GM12872 (cell line): ENCODE measurements at regions not wholly inside any gene's neighbourhood (a gene's known extent, or its start where the extent isn't known, plus 50 kb on each side); places are given as distances from the start of the nearest gene placed in this dataset.

Source experiments
- TF ChIP-seq, protein P1 (sequence below): IDR thresholded peaks from 3 replicates; pipeline ENCODE4 v1.5.1; 2011; ENCODE audit warnings: low read depth, mild to moderate bottlenecking, low read length, moderate library complexity; ENCODE audit not compliant: insufficient read depth

DNA sequence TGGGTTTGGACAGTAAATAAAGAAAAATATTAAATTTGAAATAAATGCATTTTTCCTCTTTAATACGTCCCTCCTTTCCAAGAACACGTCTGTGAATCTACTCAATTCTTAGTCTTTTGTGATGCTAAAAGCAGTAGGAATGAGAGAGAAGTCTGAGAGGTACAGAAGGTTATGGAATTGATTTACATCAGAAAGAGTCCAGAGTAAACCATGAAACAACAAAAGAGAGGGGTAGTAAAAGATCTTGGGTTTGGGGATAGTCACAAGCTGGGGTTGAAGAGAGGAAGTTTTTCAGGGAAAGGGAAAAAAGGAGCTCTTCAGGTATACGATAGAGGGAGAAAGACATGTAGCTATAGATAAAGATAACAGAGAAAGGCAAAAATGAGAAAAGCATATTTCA, 215.4 kb downstream of the RAB28 start:
- TF ChIP-seq, protein P1, sequence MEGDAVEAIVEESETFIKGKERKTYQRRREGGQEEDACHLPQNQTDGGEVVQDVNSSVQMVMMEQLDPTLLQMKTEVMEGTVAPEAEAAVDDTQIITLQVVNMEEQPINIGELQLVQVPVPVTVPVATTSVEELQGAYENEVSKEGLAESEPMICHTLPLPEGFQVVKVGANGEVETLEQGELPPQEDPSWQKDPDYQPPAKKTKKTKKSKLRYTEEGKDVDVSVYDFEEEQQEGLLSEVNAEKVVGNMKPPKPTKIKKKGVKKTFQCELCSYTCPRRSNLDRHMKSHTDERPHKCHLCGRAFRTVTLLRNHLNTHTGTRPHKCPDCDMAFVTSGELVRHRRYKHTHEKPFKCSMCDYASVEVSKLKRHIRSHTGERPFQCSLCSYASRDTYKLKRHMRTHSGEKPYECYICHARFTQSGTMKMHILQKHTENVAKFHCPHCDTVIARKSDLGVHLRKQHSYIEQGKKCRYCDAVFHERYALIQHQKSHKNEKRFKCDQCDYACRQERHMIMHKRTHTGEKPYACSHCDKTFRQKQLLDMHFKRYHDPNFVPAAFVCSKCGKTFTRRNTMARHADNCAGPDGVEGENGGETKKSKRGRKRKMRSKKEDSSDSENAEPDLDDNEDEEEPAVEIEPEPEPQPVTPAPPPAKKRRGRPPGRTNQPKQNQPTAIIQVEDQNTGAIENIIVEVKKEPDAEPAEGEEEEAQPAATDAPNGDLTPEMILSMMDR = no peak

DNA sequence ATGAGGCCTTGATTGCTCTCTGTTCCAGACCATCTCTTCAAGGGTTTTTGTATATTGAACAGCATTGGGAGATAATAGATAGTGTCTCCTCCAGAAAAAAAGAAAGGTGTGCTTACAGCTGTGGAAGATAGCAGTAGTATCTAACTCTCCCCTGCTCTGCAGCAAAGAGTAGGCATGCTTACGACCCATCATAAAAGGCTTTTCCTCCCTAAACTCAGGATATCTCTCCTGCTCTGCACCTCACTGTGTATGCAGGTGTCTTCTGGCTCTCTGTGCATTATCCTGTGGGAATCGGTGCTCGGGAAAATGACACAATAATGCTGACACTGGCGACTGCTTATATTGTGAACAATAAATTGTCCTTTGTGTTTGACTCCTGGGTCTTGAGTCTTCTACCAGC, 216.0 kb downstream of the RAB28 start:
- TF ChIP-seq, protein P1 = no peak

DNA sequence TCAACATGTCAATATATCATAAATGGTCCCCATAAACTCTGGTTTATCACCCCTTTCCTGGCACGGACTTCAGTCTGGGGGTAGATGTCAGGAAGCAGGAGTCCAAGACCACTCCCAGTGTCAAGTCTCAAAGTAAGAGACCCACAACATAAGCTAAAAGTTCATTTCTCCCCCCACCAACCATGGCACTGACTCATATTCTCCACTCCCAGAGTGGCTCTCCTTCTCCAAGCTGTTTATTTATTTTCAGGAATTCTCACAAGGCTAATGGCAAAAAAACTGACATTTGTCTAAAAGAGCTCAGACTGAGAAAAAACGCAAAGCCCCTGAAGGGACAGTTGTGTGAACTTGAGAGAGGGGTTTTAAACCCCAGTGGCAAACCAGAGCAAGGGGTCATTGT, 217.0 kb downstream of the RAB28 start:
- TF ChIP-seq, protein P1 = no peak

DNA sequence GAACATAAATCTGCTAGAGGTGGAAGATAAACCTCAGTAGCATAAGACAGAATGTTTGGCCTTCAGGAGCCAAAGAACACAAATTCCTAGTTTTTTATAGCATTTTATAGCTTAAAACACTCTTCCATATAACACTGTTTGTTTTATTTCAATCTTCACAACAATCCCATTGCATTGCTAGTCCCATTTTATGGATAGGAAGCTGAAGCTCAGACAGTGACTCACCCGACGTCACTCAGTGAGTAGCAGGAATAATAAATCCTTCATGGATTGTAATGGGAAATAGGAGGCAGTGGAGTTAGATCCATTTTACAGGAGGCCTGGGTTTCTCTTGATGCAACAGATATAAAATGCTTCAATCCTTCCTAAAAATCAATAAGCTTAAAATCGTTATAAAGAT, 217.5 kb downstream of the RAB28 start:
- TF ChIP-seq, protein P1 = no peak

DNA sequence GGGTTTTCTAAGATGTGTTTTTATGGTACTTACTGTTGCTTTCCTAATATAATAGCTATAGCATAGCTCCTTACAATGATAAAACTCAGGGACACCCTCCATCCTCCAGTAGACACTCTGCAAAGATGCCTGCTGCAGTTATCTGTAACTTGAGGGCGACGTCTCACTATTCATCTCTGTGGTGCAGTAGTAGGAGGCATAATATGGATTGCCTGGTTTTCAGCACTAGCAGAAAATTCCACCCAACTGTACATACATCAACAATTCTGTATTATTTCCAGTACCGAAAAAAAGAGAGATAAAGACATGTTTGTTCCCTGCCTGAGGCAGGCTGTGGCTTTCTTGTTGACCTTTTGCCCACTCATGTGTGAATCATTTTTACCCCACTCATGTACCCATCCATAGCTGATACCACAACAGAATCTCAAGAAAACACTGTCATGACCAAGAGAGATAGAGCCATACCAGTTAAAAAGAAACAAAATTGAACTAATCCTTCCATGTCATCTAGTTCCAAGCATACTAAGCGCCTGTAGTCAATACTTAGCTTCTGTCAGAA, 220.1 kb downstream of the RAB28 start:
- TF ChIP-seq, protein P1 = no peak

DNA sequence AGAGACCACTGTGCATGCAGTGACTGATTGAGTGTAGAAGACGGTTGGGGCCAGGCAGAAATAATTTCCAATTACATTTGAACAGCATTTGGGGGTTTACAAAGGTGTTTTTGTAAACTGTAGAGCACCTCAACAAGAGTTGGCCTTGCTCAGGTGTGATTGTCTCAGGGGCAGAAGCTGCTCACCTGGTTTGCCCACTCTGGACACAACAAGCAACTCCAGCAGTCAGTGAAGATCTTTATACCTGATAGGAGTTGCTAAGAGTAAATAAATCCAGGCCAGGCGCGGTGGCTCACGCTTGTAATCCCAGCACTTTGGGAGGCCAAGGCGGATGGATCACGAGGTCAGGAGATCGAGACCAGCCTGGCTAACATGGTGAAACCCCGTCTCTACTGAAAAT, 221.3 kb downstream of the RAB28 start:
- TF ChIP-seq, protein P1 = no peak

DNA sequence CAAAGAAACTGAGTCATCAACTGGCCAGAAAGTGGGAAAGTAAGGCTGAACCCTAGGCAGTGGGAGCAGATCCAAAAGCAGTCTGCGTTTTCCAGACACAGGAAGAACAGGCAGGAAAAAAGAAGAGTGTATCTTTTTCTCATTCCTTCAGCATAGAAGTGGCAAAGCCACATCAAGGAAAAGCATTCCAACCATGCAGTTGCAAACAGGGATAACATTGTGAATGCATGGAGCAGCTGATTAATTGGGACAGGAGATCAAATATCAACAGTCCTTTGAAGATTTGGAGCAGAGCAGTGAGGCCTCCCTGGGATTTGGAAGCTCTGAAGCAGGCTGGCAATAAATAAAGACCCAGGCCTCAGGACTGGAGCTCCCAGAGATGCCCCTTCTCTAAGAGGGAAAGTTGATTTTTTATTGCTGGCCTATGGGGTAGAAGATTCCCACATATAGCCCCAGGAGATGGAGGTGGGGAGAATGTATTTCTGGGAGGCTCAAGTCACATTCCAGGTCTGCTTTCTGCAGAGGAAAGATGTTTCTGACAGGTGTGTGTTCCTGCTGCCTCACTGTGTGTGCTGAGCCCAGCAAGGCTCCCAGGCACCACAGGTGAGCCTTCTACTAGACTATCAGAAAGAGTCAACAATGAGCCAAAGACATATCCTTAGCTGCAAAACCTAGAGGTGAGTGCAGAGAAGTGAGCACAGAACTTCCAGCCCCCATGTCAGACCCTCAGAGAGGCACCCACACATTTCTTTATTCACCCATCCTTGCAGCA, 222.5 kb downstream of the RAB28 start:
- TF ChIP-seq, protein P1 = no peak
